Smooth muscle cell (in vitro differentiated cells): ENCODE measurements at regions not wholly inside any gene's neighbourhood (a gene's known extent, or its start where the extent isn't known, plus 50 kb on each side); places are given as distances from the start of the nearest gene placed in this dataset.

Experiments
- DNase-seq: peaks from one replicate; lab custom pipeline; 2025; ENCODE audit not compliant: unreplicated experiment; lab: John Stamatoyannopoulos, UW
- H2AFZ ChIP-seq: fragments of 200-600 bp; sonication (generic); 2 replicates; pipeline ENCODE4 v1.6.0; 2016; ENCODE audit warnings: antibody characterized with exemption, low read depth, mild to moderate bottlenecking
- H3F3A ChIP-seq: fragments of 200-600 bp; sonication (generic); 2 replicates; pipeline ENCODE4 v1.6.0; 2017; ENCODE audit warnings: antibody characterized with exemption, low read depth
- H3K27ac ChIP-seq: fragments of 200-600 bp; sonication (generic); 2 replicates; pipeline ENCODE4 v1.5.1; 2016; ENCODE audit warnings: low read depth, mild to moderate bottlenecking
- H3K27me3 ChIP-seq: fragments of 200-600 bp; sonication (generic); 2 replicates; pipeline ENCODE4 v1.6.1; 2016; ENCODE audit warnings: low read depth, mild to moderate bottlenecking
- H3K36me3 ChIP-seq: fragments of 200-600 bp; sonication (generic); 2 replicates; pipeline ENCODE4 v1.5.1; 2016; ENCODE audit warnings: low read depth
- H3K4me1 ChIP-seq: fragments of 200-600 bp; sonication (generic); 2 replicates; pipeline ENCODE4 v1.5.1; 2016; ENCODE audit warnings: low read depth
- H3K4me2 ChIP-seq: fragments of 200-600 bp; sonication (generic); 2 replicates; pipeline ENCODE4 v1.6.0; 2016; ENCODE audit warnings: mild to moderate bottlenecking
- H3K4me3 ChIP-seq: fragments of 200-600 bp; sonication (generic); 2 replicates; pipeline ENCODE4 v1.5.1; 2016; ENCODE audit warnings: mild to moderate bottlenecking
- H3K79me2 ChIP-seq: fragments of 200-600 bp; sonication (generic); 2 replicates; pipeline ENCODE4 v1.6.0; 2016; ENCODE audit warnings: low read depth, mild to moderate bottlenecking
- H3K9ac ChIP-seq: fragments of 200-600 bp; sonication (generic); 2 replicates; pipeline ENCODE4 v1.6.0; 2016; ENCODE audit warnings: low read depth
- H3K9me3 ChIP-seq: fragments of 200-600 bp; sonication (generic); replicated peaks from 2 replicates; pipeline ENCODE4 v1.5.1; 2016; ENCODE audit warnings: low read depth
- H4K20me1 ChIP-seq: fragments of 200-600 bp; sonication (generic); 2 replicates; pipeline ENCODE4 v1.6.0; 2016; ENCODE audit warnings: low read depth
- WGBS: methylation state at CpG from one replicate; pipeline ENCODE4 v1.1.7; 2016; ENCODE audit warnings: low lambda C conversion rate; 5-methylcytosine and 5-hydroxymethylcytosine counted together
- TF ChIP-seq, protein P1 (sequence below): fragments of 200-600 bp; sonication (generic); IDR thresholded peaks from 2 replicates; pipeline ENCODE4 v1.5.1; 2017; ENCODE audit warnings: borderline replicate concordance, mild to moderate bottlenecking, antibody characterized with exemption; ENCODE audit not compliant: insufficient read depth, poor library complexity, severe bottlenecking

DNA sequence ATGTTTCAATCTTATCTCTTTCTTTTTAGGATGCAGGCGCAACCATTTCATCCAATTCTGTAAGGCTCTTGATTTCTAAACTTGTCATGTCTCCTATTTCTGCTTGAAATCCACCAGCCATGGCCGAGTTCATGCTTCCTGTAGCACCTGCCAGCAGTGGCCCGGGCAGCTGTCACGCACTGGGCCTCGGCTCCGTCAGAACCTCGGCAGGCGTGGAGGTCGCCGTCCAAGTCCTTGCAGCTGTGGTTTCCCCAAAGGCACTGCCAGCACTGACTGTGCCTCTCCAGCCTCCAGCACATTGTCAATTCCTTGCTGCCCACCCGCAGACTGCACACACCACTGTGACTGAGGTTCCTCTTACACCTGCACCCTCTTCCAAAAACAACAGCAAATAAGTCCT is 188.7 kb upstream of the SALL3 start:
- no peak for DNase-seq
- no peak overlapping the region for H2AFZ ChIP-seq
- H3K27me3 ChIP-seq = peaks cover 11% of the 10 kb centered on the region
- 96% methylated on average over 11 of the region's 11 CpGs for WGBS
- H3K27ac ChIP-seq = no peak overlapping the region
- H3K36me3 ChIP-seq = no peaks in the 10 kb centered on the region
- H4K20me1 ChIP-seq = no peaks in the 10 kb centered on the region
- H3K9ac ChIP-seq = no peak overlapping the region
- TF ChIP-seq, protein P1, sequence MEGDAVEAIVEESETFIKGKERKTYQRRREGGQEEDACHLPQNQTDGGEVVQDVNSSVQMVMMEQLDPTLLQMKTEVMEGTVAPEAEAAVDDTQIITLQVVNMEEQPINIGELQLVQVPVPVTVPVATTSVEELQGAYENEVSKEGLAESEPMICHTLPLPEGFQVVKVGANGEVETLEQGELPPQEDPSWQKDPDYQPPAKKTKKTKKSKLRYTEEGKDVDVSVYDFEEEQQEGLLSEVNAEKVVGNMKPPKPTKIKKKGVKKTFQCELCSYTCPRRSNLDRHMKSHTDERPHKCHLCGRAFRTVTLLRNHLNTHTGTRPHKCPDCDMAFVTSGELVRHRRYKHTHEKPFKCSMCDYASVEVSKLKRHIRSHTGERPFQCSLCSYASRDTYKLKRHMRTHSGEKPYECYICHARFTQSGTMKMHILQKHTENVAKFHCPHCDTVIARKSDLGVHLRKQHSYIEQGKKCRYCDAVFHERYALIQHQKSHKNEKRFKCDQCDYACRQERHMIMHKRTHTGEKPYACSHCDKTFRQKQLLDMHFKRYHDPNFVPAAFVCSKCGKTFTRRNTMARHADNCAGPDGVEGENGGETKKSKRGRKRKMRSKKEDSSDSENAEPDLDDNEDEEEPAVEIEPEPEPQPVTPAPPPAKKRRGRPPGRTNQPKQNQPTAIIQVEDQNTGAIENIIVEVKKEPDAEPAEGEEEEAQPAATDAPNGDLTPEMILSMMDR = no peak
- H3K4me3 ChIP-seq = no peak overlapping the region
- H3K4me2 ChIP-seq = no peak overlapping the region
- no peaks in the 10 kb centered on the region for H3K4me1 ChIP-seq
- no peaks in the 10 kb centered on the region for H3F3A ChIP-seq
- H3K9me3 ChIP-seq = no peaks in the 10 kb centered on the region
- no peaks in the 10 kb centered on the region for H3K79me2 ChIP-seq

DNA sequence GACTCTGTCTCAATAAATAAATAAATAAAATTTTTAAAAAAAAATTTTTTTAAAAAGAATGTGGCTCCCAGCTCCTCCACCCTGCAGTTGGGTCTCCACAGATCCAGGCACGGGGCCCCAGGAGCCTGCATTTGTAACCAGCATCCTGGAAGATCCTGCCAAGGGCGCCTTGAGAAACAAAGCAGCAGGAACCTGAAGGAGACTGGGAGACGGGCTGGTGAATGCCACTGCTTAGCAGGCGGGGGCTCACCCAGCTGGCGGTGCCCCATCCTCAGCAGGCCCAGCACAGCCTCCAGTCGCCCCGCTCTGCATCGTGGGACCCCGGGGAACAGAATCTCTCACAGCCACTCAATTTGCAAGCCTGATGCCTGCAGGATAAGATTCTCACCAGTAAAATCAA is 187.5 kb upstream of the SALL3 start:
- Histone ChIP-seq H3K36me3 (no peaks in the 10 kb centered on the region), H3K9ac (no peak overlapping the region), H2AFZ (no peak overlapping the region), H3K27ac (no peak overlapping the region), H4K20me1 (no peaks in the 10 kb centered on the region), H3K4me2 (no peak overlapping the region), H3K79me2 (no peaks in the 10 kb centered on the region), H3K27me3 (peaks cover 11% of the 10 kb centered on the region), H3K4me1 (no peaks in the 10 kb centered on the region), H3K9me3 (no peaks in the 10 kb centered on the region), H3F3A (no peaks in the 10 kb centered on the region), H3K4me3 (no peak overlapping the region)
- DNase-seq = no peak
- WGBS = 88% methylated on average over 9 of the region's 9 CpGs
- TF ChIP-seq, protein P1 = no peak

DNA sequence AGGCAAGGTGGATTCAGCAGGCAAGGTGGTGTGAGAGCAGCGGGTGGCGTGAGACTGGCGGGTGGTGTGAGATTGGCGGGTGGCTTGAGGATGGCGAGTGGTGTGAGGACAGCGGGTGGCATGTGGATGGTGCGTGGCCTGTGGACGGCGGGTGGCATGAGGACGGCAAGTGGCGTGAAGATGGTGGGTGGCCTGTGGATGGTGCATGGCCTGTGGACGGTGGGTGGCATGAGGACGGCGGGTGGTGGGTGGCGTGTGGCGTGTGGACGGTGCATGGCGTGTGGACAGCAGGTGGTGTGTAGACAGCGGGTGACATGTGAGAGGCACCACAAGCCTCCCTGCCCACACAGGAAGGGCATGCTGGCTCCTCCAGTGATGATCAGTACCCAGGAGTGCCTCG is 186.9 kb upstream of the SALL3 start:
- Histone ChIP-seq H3K4me2 (no peak overlapping the region), H3K36me3 (no peaks in the 10 kb centered on the region), H3K79me2 (no peaks in the 10 kb centered on the region), H3K9me3 (no peaks in the 10 kb centered on the region), H2AFZ (no peak overlapping the region), H3K4me1 (no peaks in the 10 kb centered on the region), H3K4me3 (no peak overlapping the region), H4K20me1 (no peaks in the 10 kb centered on the region), H3K9ac (no peak overlapping the region), H3K27me3 (peaks cover 11% of the 10 kb centered on the region), H3F3A (no peaks in the 10 kb centered on the region), H3K27ac (no peak overlapping the region)
- WGBS = 97% methylated on average over 12 of the region's 20 CpGs
- TF ChIP-seq, protein P1 = no peak
- no peak for DNase-seq

DNA sequence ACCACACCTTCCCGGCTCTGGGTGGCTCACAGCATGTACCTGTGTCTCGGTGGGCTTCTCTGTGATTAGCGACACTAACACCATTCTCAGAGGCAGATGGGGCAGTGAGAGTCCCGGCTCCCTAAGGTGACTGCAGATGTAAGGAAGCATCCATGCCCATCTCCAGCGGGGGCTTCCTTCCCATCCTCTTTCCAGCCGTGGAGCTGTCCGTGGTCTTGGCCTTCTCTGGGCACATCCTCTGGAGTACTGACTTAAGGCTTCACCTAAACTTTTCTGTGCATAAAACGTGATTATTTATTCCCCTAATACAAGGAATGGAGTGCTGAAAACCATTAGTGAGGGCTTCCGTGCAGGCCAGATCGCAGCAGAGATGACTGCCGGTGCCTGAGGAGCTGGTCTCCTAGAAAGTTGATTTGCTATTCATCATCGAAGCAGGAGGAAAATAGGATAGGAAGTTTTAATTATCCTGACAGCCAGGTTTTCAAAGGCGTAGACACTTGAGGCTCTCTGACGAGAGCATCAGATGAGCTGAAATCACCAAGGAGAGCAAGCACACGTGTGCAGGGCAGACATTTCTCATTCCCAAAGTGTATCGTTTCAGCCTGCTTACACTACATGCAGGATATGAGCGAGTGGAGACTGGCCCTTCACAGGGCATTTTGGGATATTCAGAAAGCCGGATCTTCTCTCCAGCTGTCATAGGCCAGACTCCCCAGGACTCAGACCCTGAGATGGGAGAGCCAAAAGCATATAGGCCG is 186.1 kb upstream of the SALL3 start:
- Histone ChIP-seq H4K20me1 (no peaks in the 10 kb centered on the region), H3K79me2 (no peaks in the 10 kb centered on the region), H3K27me3 (peaks cover 11% of the 10 kb centered on the region), H3K9ac (no peak overlapping the region), H3K9me3 (no peaks in the 10 kb centered on the region), H3K27ac (no peak overlapping the region), H3K4me2 (no peak overlapping the region), H3K4me1 (no peaks in the 10 kb centered on the region), H2AFZ (no peak overlapping the region), H3F3A (no peaks in the 10 kb centered on the region), H3K4me3 (no peak overlapping the region), H3K36me3 (no peaks in the 10 kb centered on the region)
- DNase-seq = no peak
- TF ChIP-seq, protein P1 = no peak
- 90% methylated on average over 19 of the region's 19 CpGs for WGBS
